ENCODE measurements at regions not wholly inside any gene's neighbourhood (a gene's known extent, or its start where the extent isn't known, plus 50 kb on each side); places are given as distances from the start of the nearest gene placed in this dataset.
"Not testable (repeated sequence)": the region's sequence is repeated elsewhere in the genome, so short reads cannot be mapped to it uniquely, and the experiment has no call there.

DNA sequence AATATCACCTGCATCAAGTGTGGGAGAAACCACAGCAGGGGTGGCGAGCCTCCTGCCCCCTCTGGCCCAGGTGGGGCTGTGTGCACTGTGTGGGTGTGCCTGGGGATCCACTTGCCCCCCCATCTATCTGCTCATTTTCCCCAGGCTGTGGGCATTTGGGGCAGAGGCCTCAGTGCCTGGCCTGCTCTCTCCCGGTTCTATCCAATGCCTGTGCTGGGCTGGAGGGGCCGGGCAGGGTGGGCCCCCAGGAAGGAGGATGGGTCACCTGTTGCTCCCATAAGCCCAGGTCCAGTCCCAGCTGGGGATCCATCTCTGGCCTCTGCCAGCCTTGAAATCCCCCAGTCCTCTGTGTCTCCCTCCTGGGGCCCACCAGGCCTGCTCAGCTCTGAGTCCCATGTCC is 105.6 kb downstream of the TMEM121 start (continued):
- no peak for TF ChIP-seq RAD21 (IDR thresholded peaks at IDR 0.05 in 1 of 2, conservative IDR thresholded peaks at IDR 0.05 in 1 of 2; ENCODE audit: low read depth in 2 of 2, low read length in 2 of 2)

DNA sequence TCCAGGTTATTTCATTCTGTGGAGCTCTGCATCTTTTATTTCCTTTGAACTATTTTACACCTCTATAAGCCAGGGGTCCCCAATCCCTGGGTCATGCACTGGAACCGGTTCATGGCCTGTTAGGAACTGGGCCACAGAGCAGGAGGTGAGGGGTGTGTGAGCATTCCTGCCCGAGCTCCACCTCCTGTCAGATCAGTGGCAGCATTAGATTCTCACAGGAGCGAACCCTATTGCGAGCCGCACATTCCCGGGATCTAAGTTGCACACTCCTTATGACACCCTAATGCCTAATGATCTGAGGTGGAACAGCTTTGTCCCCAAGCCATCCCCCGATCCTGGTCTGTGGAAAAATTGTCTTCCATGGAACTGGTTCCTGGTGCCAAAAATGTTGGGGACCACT is 107.2 kb downstream of the TMEM121 start:
- CTCF ChIA-PET (ENCODE audit: partially characterized antibody); H3K23ac ChIP-seq (ENCODE audit: insufficient read length); H3K23me2 ChIP-seq (ENCODE audit: low read depth, low read length): not testable (repeated sequence)

More for the DNA sequence above, 107.2 kb downstream of the TMEM121 start:
- H2BK20ac ChIP-seq (ENCODE audit: low read length); H4K20me1 ChIP-seq (replicated peaks in 1 of 2; ENCODE audit: control insufficient read depth in 1 of 2, insufficient read depth in 2 of 2, low read length in 2 of 2); H3K18ac ChIP-seq (ENCODE audit: extremely low read depth, low read length); H2BK120ac ChIP-seq (replicated peaks; ENCODE audit: low read depth, low read length); H3K27me3 ChIP-seq (replicated peaks in 1 of 4; ENCODE audit: control insufficient read depth in 3 of 4, extremely low read depth in 1 of 4, insufficient read depth in 3 of 4, low read length in 3 of 4); POLR2A ChIA-PET (ENCODE audit: partially characterized antibody); H3K27ac ChIP-seq (ENCODE audit: low read depth, low read length); H3K4me2 ChIP-seq (ENCODE audit: insufficient read depth in 1 of 2, low read depth in 2 of 2, low read length in 2 of 2); H2AFZ ChIP-seq (ENCODE audit: low read length); FAIRE-seq; H3K4me3 ChIP-seq (ENCODE audit: extremely low read depth in 1 of 4, insufficient read depth in 2 of 4, low read depth in 3 of 4, low read length in 4 of 4); H4K5ac ChIP-seq (ENCODE audit: insufficient read length, low read depth, low read length); H4K91ac ChIP-seq (replicated peaks; ENCODE audit: insufficient read length, low read length); H3K79me2 ChIP-seq (ENCODE audit: control insufficient read depth in 1 of 2, insufficient read depth in 2 of 2, low read length in 2 of 2); H3K9ac ChIP-seq (replicated peaks in 1 of 4; ENCODE audit: extremely low read depth in 1 of 4, low read depth in 3 of 4, low read length in 3 of 4); H3K4me1 ChIP-seq (replicated peaks in 1 of 4; ENCODE audit: control insufficient read depth in 3 of 4, insufficient read depth in 4 of 4, low read length in 3 of 4); H3K79me1 ChIP-seq (ENCODE audit: low read depth, low read length); H4K8ac ChIP-seq (ENCODE audit: extremely low read depth, insufficient read depth, low read length); H3K14ac ChIP-seq (ENCODE audit: insufficient read length); H2BK12ac ChIP-seq (ENCODE audit: low read depth, low read length); H2BK5ac ChIP-seq (ENCODE audit: low read depth, low read length); H2BK15ac ChIP-seq (ENCODE audit: low read length); H2AK5ac ChIP-seq (ENCODE audit: low read depth, low read length); H3K4ac ChIP-seq (replicated peaks; ENCODE audit: insufficient read length, low read depth, low read length); H3K56ac ChIP-seq (replicated peaks; ENCODE audit: insufficient read length, low read depth, low read length); H3K36me3 ChIP-seq (ENCODE audit: control insufficient read depth in 2 of 4, insufficient read depth in 4 of 4, low read length in 3 of 4); DNase-seq (ENCODE audit: low read depth in 1 of 2, low spot score in 2 of 2): not testable (repeated sequence)
- peaks cover 31 to 75% of the 10 kb centered on the region in 2 experiments; a peak in 3 of 4 replicates for H3K9me3 ChIP-seq (ENCODE audit: insufficient read depth in 2 of 2, low read depth in 1 of 2, low read length in 1 of 2)
- 79% methylated on average over 7 of the region's 7 CpGs; no CpG with 5 or more reads in 1 of the 2 experiments for WGBS, 2 experiments (ENCODE audit: extremely low coverage in 1 of 2, insufficient coverage in 1 of 2, insufficient read length in 1 of 2, insufficient replicate concordance in 2 of 2, low coverage in 1 of 2, low lambda C conversion rate in 2 of 2, missing lambda C conversion rate in 1 of 2)

Data from H1 (cell line).